Endometrium (tissue), 2 donors: ENCODE measurements at regions not wholly inside any gene's neighbourhood (a gene's known extent, or its start where the extent isn't known, plus 50 kb on each side); places are given as distances from the start of the nearest gene placed in this dataset.

Source experiments
- FAIRE-seq: peaks from 2 replicates; lab custom pipeline; 2012; peaks lifted over from hg19 to GRCh38; lab: Jason Lieb, UNC
- donor health status: control.
- donor health status: control.

DNA sequence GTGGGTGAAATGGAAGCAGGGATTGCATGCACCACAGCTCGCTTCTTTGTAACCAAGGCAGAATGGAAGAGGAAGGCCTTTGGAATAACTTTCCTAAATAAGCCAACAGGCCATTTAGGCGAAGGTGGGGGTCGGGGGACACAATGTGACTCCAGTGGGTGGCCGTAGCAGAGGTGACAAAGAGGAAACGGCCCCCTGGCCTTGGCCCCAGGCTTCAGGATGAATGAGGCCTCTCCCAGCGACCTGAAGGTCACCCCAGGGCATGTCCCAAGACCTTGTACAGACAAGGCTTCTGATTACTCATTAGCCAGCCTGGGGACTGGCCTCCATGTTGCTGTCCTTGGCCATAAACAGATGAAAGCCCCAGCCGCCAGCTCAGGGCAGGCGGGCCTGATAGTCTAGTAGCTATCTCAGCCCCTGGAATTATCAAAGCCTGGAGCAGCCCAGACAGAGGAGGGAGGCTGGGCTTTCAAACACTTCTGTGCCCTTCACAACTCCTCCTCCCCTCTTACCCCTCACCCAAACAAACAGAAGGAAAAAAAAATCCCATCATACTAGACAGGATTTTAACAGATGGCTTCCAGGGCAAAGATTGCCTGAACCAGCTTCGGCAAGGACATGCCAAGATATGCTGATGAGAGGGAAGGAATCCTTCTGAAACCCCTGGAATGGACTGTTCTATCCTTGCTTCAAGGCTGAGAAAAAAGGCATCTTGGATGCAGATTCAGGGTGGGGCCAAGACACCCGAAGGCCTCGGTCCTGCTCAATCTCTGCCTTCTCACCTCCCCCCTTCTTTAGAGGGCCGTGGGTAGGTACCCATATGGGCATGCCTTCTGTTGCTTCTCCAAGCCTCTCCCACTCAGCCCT lies 142.3 kb upstream of the PARP11 start:
- FAIRE-seq = no peak

DNA sequence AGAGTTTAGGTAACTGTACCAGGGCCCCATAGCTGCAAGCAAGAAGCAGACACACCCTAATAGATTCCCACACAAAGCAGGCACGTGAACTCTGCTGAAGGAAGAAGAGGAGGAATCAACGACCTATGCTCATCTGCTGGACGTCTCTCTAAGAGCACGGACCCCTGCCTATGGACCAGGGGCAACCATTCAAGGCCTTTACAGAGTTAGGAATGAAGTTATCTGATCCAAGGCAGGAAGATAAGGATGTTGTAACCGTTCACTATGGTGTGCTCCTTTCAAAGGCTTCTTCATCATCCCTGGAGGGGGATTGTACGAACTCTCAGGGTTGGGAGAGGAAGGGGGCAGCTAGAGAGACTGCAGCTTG lies 141.6 kb upstream of the PARP11 start:
- no peak for FAIRE-seq

DNA sequence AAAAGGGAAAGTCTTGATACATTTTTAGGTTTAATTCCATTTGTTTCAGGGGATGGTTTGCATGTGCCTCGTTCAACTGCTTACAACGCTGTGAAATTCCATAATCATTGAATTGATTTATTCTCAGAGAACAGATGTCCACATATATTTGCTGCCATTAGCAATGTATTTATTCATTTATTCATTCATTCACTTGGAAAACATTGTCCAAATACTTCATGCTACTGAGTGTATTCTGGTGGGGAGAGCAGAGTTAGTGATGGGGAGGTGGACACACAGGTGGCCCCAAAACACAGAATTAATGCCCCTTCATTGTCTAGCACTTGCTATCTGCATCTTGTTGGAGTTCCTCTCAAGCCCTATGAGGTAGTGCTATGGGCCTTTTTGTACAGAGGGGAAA lies 141.2 kb upstream of the PARP11 start:
- FAIRE-seq = no peak

DNA sequence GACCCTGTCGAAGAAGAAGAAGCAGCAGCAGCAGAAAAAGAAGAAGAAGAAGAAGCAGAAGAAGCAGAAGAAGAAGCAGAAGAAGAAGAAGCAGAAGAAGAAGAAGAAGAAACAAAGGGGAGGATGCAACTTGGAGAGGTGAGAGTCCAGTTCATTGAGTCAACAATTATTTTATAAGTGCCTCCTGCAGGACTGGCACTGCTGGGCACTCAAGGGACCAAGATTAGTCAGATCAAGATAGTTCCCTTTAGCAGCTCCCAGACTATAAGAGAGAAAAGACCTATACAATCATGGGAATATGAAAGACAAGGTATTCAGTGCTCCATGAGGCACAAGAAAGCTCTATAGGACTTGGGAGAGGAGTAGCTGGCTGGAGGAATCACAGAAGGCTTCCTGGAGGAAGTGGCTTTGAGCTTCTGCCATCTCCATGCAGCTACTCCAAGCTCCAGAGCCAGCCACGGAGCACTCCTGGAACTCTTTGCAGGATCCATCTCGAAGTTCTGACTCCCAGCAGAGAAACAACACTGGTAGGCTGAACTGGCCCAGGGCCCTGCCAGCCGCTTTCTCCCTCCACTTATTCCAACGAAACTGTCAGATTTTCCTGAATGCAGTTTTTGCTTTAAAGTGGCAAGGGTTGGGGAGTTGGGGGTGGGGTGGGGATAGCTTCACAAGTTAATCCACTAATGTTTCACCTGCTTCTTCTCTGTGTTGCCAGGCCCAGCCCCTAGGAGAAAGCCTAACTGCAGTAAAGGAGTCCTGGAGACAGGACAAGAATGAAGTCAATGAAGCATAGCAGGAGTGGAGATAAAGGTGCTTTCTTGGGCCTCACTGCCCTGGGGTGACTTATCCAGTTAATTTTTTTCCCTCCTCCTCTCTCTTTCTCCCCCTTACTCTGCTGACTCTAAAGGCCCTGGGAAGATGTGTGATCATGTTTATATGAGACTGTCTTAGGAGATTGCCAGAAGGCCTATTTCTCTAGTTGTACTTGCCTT lies 140.1 kb upstream of the PARP11 start:
- FAIRE-seq = no peak

DNA sequence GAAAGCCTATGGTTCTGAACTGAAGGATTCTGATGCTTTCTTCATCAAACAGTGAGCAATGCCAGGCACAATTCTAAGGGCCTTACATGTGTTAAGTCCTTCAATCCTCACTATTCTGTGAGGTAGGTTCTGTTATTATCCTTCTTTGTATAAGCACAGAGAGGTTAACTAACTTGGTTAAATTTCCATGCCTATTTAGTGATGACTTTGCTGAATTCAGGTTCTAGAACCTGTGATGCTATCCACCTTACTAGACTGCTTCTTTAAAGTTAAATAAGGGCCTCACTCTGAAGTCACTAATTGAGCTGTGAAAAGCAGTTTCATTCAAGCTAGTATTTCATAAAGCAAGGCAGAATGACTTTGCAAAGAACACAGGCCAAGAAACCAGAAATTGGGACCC lies 138.9 kb upstream of the PARP11 start:
- no peak for FAIRE-seq

DNA sequence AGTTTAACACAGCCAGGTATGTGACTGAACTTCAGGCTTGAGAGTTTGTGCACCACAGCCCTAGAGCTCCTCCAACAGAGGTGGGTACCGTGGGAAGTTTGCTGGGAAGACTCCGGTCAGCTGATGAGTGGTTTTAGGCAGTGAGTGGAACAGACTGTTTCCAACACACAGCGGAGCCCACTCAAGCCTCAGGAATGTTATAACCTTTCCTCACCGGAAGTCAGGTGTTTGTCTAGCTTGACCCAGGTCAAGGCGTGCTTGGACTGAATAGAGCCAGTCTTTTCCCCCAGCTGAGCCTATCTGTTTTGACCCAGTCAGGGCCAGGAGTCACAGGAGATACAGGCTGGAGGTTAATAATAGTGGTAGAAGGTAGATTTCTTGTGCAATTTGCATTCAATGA lies 138.4 kb upstream of the PARP11 start:
- no peak for FAIRE-seq

DNA sequence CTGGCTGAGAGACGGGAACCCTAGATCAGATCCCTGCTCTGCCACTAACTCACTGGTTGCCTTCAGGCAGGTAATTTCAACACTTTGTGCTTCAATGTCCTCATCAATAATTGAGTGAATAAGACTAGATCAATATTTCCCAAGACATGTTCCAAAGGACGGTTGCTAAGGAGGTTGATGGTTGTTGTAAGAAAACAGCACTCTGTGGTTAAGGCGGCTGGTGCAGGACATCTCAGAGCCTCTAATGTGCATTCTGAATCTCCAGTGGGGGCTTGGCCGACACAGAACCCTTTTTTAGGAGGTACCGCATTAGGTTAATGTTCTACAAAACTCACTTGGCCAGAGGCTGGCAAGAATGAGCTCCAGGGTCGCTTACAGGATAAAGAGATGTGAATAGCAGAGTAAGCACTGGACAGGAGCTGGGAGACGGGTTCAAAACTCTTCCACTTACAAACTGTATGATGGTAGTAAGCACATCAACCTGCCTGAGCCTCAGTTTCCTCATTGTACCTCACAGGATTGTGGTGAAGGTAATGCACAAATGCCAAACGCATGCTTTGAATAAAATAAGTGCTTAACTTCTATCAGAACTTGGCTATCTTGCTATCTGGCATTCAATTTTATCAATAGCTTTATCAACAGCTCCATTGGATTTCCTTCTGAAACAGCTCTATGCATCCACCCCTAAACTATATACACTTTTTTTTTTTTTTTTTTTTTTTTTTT lies 136.9 kb upstream of the PARP11 start:
- FAIRE-seq = no peak

DNA sequence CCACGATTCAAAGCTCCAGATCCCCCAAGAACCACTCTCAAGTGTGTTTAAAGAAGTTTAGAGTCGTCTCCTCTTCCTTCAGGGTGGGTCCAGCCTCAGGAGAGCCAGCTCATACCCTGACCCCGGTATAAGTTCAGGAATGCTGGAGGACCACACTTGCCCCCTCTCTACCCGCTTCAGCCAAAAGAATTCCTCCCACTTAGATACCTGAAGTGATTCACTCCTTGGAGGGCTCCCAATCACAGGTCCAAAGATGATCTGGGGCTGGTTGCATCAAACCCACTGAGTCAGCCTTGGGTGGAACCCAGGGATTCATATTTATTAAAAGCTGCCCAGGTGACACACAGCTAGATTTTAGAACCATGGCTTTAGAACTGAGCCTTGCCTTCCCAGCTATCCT lies 133.5 kb upstream of the PARP11 start:
- FAIRE-seq = no peak

DNA sequence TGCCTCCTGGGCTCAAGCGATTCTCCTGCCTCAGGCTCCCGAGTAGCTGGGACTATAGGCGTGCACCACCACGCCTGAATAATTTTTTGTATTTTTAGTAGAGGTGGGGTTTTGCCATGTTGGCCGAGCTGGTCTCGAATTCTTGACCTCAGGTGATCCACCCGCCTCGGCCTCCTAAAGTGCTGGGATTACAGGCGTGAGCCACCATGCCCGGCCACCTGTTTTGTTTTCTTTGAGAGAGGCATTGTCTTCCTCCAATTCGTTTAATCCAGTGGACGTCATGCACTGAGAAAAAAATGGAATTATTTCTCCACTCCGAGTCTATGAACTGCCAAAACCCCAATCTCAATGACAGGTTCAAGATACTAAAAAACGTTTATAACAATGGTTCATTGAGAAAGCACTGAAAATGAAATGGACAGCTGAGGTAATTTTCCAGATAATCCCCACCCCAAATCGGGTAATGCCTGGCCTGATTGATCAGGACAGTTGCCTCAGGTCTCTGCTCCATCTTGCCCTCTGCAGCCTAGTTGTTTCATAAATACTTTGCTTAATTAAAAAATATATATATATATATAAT lies 132.7 kb upstream of the PARP11 start:
- no peak for FAIRE-seq

DNA sequence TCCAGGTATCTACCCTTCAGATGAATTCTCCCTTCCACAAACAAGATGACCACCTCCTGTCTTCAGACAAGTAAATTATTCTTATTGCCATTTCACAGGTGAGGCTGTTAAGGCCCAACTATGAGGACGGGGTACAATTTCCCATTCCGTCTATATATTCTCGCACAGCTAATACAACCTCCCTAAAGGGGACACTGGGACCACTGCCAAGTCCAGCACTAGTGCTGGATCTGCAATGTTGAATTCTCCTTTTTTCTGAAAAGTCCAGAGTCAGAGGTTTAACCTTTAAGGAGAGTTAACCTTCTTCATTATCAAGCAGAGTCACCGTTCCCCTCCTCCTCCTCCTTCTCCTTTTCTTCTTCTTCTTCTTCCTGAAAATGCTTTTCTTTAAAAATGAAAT lies 130.4 kb upstream of the PARP11 start:
- FAIRE-seq = no peak

DNA sequence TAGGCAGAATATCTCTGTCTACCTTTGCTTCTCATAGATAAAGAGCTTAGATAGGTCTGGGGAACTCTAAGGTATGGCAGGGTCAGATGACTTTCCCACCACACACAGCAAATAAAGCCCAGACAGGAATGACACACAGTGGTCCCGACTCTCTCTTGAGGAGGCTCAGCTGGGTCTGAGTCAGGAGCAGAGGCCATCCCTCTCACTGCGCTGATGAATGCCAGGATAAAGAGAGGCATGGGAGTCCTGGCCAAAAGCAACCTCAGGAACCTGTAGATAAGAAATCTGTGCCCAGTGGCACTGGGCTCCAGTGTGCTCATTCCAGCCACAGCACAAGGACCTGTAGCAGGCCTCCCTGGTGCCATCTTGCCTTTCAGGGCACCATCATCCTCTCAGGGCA lies 129.4 kb upstream of the PARP11 start:
- no peak for FAIRE-seq

DNA sequence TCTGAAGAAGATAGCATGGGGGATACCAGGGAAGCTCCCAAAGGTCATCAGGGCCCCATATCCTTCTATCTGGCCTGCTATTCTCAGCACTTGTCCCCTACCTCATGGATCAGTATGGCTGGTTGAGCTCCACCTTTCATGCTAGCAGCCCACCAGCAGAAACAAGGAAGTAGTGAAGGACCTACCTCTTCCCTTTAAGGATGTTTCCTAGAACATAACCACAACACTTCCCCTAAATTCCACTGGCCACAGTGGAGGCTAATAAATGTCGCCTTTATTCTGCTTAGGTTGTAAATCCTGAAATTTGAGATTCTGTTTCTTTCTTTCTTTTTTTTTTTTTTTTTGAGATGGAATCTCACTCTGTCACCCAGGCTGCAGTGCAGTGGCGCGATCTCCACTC lies 128.6 kb upstream of the PARP11 start:
- no peak for FAIRE-seq

DNA sequence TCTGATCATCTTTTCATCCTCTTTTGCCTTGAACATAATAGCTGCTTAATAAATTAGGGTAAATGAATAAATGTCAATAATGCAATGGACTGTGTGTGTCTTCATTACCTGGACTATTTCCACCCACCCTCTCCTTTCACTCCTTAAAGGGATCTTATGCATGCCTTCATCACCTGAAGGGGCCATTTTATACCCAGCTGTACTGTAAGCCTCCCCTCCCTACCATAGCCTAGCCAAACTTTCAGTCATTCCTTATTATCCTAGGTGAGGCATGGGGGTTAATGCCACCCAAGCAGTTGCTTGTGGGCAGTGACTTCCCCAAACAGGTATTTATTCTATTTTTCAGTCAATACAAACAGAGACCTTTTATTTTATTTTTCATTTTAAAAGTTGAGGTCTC lies 127.8 kb upstream of the PARP11 start:
- FAIRE-seq = no peak

DNA sequence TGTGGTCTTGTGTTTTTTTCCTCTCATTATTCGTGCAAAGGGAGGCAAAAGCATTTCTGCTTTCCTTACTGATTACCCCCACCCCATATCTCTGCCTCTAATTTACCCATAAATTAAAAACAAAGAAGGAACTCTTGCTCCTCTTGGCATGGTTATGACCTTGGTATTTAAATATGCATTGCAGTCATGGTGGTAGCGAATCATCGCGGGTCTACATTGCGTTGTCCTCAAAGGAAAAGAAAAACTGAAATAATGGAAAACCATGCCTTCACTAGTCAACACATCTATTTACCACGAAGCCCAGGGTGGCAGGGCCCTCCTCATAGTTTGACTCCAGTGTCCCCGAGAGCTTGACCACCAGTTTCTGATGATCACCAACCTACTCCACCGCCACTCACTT lies 126.7 kb upstream of the PARP11 start:
- no peak for FAIRE-seq

DNA sequence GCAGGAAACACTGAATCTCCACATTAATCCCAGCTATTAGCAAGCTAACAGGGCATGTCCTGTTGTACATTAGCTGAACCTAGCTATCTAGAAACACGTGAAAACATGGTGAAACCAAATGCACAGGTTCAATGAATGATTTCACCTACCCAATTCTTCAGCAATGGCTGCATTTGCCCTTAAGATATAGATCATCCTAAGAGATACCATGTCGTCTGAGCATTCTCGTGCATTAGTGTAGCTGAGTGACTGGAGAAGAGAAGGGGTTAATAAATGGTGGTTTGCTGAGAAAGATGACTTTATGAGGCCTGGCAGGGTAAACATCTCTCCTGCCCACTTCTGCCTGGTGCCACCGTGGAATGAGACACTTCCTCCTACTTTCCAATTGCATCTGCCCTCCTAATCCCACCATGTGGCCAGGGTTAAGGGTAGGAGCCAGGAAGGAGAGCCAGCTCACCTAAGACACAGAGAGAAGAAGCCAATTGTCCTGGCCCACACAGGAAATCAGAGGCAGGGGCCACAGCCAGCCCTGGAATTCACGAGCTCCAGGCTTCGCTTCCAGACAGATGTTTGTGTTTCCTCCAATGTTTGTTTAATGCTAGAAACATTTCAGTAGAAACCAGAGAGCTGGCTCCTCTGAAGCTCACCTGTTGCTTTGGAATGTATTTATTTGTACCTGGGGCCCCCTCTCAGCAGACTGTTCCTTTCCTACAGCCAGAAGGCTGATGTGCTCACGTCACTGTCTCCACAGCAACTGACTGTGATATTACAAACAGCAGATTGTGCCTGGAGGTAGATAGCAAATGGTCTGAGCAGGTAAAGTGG lies 126.0 kb upstream of the PARP11 start:
- FAIRE-seq = no peak

DNA sequence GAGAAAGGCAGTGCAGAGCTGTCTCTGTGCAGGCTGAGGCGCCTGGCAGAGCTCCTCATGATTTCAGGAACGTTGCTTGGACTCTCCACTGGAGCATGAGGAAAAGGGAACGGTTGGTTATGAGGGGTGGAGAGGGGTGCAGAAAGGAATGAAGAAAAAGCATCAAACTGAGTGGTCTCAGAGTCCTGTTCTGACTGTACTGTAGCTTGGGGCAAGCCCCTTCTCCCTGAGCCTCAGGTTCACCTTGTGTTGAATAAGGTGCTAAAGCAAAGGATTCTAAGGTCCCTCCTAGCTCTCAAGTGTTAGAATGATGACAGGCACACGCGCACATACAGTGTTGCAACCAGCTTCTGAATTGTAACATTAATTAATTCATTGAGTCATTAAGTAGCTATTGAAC lies 125.2 kb upstream of the PARP11 start:
- no peak for FAIRE-seq

DNA sequence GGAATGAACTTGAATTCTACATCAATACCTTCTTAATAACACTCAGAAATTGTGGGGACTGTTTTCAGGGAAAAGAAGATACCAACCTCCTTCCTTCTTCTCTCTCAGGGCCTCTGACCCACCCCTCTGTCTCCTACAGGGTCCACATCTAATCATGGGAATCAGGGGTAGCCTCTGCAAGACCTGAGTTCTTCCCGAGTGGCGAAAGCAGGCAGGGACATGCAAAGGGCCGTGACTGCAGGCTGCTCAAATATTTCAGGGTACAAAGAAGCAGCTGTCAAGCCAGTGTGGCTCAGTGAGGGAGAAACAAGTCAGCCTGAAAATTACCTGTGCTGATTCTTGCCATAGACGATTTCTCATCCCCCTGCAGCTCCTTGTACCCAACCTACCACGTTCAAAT lies 123.1 kb upstream of the PARP11 start:
- FAIRE-seq = no peak

DNA sequence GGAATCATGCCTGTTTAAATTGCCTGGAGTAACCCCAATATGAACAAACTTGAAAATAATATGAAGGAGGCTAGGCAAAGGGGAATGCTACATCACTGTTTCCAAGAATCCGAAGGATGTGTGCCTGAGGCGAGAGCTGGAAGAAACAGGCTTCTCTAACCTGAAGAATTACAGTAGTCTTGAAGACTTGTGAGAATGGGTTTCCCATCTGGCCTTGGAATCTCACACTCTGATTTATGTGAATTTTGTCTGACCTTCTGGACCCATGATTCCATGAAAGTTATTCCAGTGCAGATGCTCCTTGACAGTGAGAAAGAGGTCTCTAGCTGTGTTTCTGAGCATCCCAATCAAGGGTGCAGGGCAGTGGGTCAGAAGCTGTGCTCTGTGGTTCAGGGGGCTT lies 122.1 kb upstream of the PARP11 start:
- FAIRE-seq = no peak

DNA sequence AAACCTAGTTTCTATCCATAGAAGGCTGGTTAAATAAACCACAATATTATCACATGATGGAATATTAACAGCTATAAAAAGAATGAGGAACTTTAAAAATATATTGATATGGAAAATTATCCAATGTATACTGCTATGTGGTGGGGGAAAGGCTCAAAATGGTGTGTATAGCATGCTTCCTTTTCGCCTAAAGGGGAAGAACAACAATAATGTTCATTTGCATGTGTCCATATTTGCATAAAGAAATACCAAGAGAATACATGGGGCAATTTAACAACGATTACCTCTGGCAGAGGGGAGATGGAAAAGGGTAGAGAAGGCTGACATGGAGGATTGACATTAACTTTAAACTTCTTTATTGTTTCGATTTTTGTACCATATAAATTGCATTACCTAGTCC lies 121.3 kb upstream of the PARP11 start:
- no peak for FAIRE-seq

DNA sequence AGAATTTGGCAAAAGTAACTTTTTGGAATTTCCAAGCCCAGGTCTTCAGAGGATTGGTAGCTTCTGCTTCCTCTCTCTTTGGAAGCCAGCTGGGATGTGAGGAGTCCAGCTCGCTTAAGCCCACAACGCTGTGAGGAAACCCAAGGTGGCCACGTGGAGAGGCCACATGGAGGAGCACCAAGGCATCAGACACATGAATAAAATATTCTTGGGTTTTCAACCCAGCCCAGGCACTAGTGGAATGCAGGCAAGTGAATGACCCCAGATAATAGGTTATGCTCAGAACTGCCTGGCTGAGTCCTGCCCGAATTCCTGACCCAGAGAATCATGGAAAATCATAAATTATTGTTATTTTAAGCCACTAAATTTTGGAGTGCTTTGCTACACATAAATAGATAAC lies 119.7 kb upstream of the PARP11 start:
- FAIRE-seq = no peak

DNA sequence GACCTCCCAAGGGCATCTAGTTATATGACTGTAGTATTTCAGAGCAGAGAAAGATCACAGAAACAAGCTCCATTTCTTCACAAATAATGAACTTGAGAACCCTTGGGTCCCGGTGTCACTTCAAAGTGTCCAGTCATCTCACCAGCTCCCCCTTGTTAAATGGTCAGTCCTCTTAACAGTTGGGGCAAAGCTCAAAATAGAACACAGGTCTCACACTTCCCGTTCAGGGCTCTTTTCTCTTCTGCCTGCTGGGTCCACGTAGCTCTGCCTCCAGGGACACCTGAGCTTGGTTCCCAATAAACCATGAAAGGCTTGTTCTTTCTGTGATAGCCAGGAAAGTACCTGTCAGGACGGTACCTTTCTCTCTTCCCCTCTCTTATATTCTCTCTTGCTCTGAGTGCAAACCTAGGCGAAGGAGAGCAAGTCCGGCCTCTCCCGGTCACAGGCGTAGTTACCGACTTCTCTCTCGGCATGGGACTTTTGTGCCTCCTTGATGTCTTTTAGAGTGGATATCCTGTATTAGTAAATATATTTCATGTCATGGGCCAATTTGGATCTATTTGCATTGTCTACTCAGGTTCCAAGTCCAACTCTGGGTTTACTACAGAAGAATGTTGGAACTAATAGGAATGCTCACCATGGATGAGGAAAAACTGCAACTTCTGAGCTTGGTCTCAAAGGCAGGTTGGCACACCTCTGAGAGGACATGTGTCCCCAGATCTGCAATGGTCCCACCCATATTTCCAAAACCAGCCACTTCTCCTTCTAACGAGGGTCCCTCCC lies 118.8 kb upstream of the PARP11 start:
- no peak for FAIRE-seq
